GM21786 (cell line): ENCODE measurements at regions not wholly inside any gene's neighbourhood (a gene's known extent, or its start where the extent isn't known, plus 50 kb on each side); places are given as distances from the start of the nearest gene placed in this dataset.

Source experiments
- ATAC-seq: cut with Tn5 transposase; IDR thresholded peaks from one replicate; pipeline ENCODE4 v1.9.1; 2021; ENCODE audit not compliant: unreplicated experiment

GRCh38 chr11:70776914-70777532 lies 378.7 kb downstream of the CTTN start:
- ATAC-seq = no peak

- ATAC-seq = no peak
Observed at GRCh38 chr11:70778883-70779282, 380.6 kb downstream of the CTTN start.

- no peak for ATAC-seq
Observed at GRCh38 chr11:70779433-70780245, 381.3 kb downstream of the CTTN start.

- ATAC-seq = no peak
Observed at GRCh38 chr11:70780246-70780535, 381.9 kb downstream of the CTTN start.

- ATAC-seq = no peak
Observed at GRCh38 chr11:70782401-70782913, 384.1 kb downstream of the CTTN start.

- ATAC-seq = no peak
Observed at GRCh38 chr11:70783356-70783755, 385.0 kb downstream of the CTTN start.

- no peak for ATAC-seq
Observed at GRCh38 chr11:70783821-70784220, 385.5 kb downstream of the CTTN start.

GRCh38 chr11:70785372-70785771 lies 387.0 kb downstream of the CTTN start:
- no peak for ATAC-seq

- ATAC-seq = no peak
Observed at GRCh38 chr11:70786021-70786665, 387.8 kb downstream of the CTTN start.

GRCh38 chr11:70788248-70789022 lies 390.1 kb downstream of the CTTN start:
- no peak for ATAC-seq

- ATAC-seq = no peak
Observed at GRCh38 chr11:70790671-70791300, 392.5 kb downstream of the CTTN start.

- no peak for ATAC-seq
Observed at GRCh38 chr11:70796648-70797227, 398.4 kb downstream of the CTTN start.

- ATAC-seq = no peak
Observed at GRCh38 chr11:70798296-70798695, 400.0 kb downstream of the CTTN start.

GRCh38 chr11:70799386-70799785 lies 401.1 kb downstream of the CTTN start:
- no peak for ATAC-seq

GRCh38 chr11:70802185-70802584 lies 403.9 kb downstream of the CTTN start:
- ATAC-seq = no peak

GRCh38 chr11:70804139-70804837 lies 406.0 kb downstream of the CTTN start:
- ATAC-seq = no peak

GRCh38 chr11:70805243-70805642 lies 406.9 kb downstream of the CTTN start:
- ATAC-seq = no peak

- ATAC-seq = no peak
Observed at GRCh38 chr11:70805971-70806370, 407.6 kb downstream of the CTTN start.

GRCh38 chr11:70806461-70807194 lies 408.3 kb downstream of the CTTN start:
- ATAC-seq = no peak
